Adrenal gland (tissue), 9 donors: ENCODE measurements at regions not wholly inside any gene's neighbourhood (a gene's known extent, or its start where the extent isn't known, plus 50 kb on each side); places are given as distances from the start of the nearest gene placed in this dataset.

Experiments
- DNase-seq, 7 donors: peaks; one replicate each; pipeline ENCODE4 v3.0.0-alpha.2; 2019 to 2020
- H3K27ac ChIP-seq, 5 donors: fragments of 200-600 bp; sonication (generic) in 4 of 5; 1 replicate in 3 of 5; 2 replicates in 2 of 5; pipeline versions ENCODE4 v1.5.1 to v1.8.0; 2016 to 2020; ENCODE audit warnings: mild to moderate bottlenecking in 1 of 5
- H3K27me3 ChIP-seq: fragments of 200-600 bp; 2 replicates; pipeline ENCODE4 v1.8.0; 2021
- H3K36me3 ChIP-seq, 2 donors: fragments of 200-600 bp; replicated peaks in 1 of 2; 1 replicate in 1 of 2; 2 replicates in 1 of 2; pipeline versions ENCODE4 v1.5.1 to v1.8.0; 2018 to 2022
- H3K4me1 ChIP-seq, 2 donors: fragments of 200-600 bp; replicated peaks in 1 of 2; 1 replicate in 1 of 2; 2 replicates in 1 of 2; pipeline versions ENCODE4 v1.5.1 to v1.8.0; 2018 to 2021
- H3K4me3 ChIP-seq, 4 donors: fragments of 200-600 bp; sonication (generic) in 3 of 4; one replicate each; pipeline ENCODE4 v1.5.1; 2016 to 2018
- H3K9me3 ChIP-seq, 3 donors: fragments of 200-600 bp; sonication (generic) in 1 of 3; replicated peaks in 1 of 3; 1 replicate in 2 of 3; 2 replicates in 1 of 3; pipeline versions ENCODE4 v1.5.1 to v1.8.0; 2016 to 2021
- CTCF ChIP-seq, 6 experiments: fragments of 450-650 bp in 4 of 6; fragments of 200-600 bp in 2 of 6; sonication (generic) in 1 of 6; IDR thresholded peaks; 1 replicate in 5 of 6; 2 replicates in 1 of 6; pipeline versions ENCODE4 v1.5.1 to v1.8.0; 2016 to 2021; ENCODE audit warnings: antibody characterized with exemption in 6 of 6, mild to moderate bottlenecking in 2 of 6, moderate library complexity in 1 of 6
- POLR2A ChIP-seq, 2 donors: fragments of 450-650 bp; IDR thresholded peaks; one replicate each; pipeline ENCODE4 v1.6.1; 2017; ENCODE audit warnings: antibody characterized with exemption in 2 of 2, mild to moderate bottlenecking in 2 of 2, moderate library complexity in 1 of 2
- WGBS, 4 donors: extraction: QIAGEN DNeasy Blood & Tissue Kit in 2 of 4; methylation state at CpG; one replicate each; pipeline versions ENCODE4 v1.1.5 to v1.1.7; 2013 to 2017; 5-methylcytosine and 5-hydroxymethylcytosine counted together
- intact Hi-C, 2 donors: fragments of 100-400 bp; cut with DNase I; formaldehyde crosslinking; loops; one replicate each; pipeline versions ENCODE4 v1.14.1 to v1.15.0; 2022 to 2023
- donor health status: healthy with polysubstance abuse.
- donor health status: Bipolar disorder and iron deficiency.
- donor health status: DM: yes; HTN: yes; CAD: no.
- donor health status: DM: no; HTN: no; CAD: no.
- donor health status: DM: no; HTN: no; CAD: no.

- 74 to 88% (median 86%) methylated on average over 2 of the region's 2 CpGs for WGBS, 4 donors
- TF ChIP-seq CTCF (IDR thresholded peaks at IDR 0.05) (no peak), POLR2A (IDR thresholded peaks at IDR 0.05) (no peak)
- H3K4me3 ChIP-seq = no peak overlapping the region
- H3K27ac ChIP-seq = no peak overlapping the region
- intact Hi-C loops = no loop called here
- H3K27me3 ChIP-seq = no peaks in the 10 kb centered on the region
- no peaks in the 10 kb centered on the region for H3K36me3 ChIP-seq
- no peaks in the 10 kb centered on the region for H3K4me1 ChIP-seq
- no peak for DNase-seq
- H3K9me3 ChIP-seq = no peaks in the 10 kb centered on the region
These were observed 298.9 kb upstream of the EDIL3 start for GRCh38 chr5:84683594-84683993.

- TF ChIP-seq CTCF (IDR thresholded peaks at IDR 0.05) (no peak), POLR2A (IDR thresholded peaks at IDR 0.05) (no peak)
These were observed 297.9 kb upstream of the EDIL3 start for GRCh38 chr5:84682531-84682930.

GRCh38 chr5:84680908-84681307, 296.2 kb upstream of the EDIL3 start:
- Histone ChIP-seq H3K27ac (no peak overlapping the region), H3K36me3 (no peaks in the 10 kb centered on the region), H3K9me3 (no peaks in the 10 kb centered on the region), H3K4me3 (no peak overlapping the region), H3K4me1 (no peaks in the 10 kb centered on the region), H3K27me3 (no peaks in the 10 kb centered on the region)
- intact Hi-C loops = no loop called here
- no peak for TF ChIP-seq POLR2A (IDR thresholded peaks at IDR 0.05)
- TF ChIP-seq CTCF (IDR thresholded peaks at IDR 0.05) = no peak
- DNase-seq = no peak

More at GRCh38 chr5:84682531-84682930, 297.9 kb upstream of the EDIL3 start:
- Histone ChIP-seq H3K4me1 (no peaks in the 10 kb centered on the region), H3K36me3 (no peaks in the 10 kb centered on the region), H3K27ac (no peak overlapping the region), H3K9me3 (no peaks in the 10 kb centered on the region), H3K27me3 (no peaks in the 10 kb centered on the region), H3K4me3 (no peak overlapping the region)
- intact Hi-C loops = no loop called here
- 79 to 93% (median 83%) methylated on average over 1 of the region's 1 CpG for WGBS, 4 donors
- DNase-seq = no peak

GRCh38 chr5:84673785-84674184, 289.1 kb upstream of the EDIL3 start:
- Histone ChIP-seq H3K36me3 (no peaks in the 10 kb centered on the region), H3K4me3 (no peak overlapping the region), H3K27ac (no peak overlapping the region), H3K9me3 (no peaks in the 10 kb centered on the region), H3K27me3 (no peaks in the 10 kb centered on the region), H3K4me1 (no peaks in the 10 kb centered on the region)
- intact Hi-C loops = no loop called here
- DNase-seq = no peak
- 76 to 92% (median 85%) methylated on average over 3 of the region's 3 CpGs for whole genome bisulfite sequencing, 4 donors
- TF ChIP-seq POLR2A (IDR thresholded peaks at IDR 0.05) (no peak), CTCF (IDR thresholded peaks at IDR 0.05) (no peak)
